Peyer's patch (tissue), 4 donors: ENCODE measurements at regions not wholly inside any gene's neighbourhood (a gene's known extent, or its start where the extent isn't known, plus 50 kb on each side); places are given as distances from the start of the nearest gene placed in this dataset.
"Not testable (repeated sequence)": the region's sequence is repeated elsewhere in the genome, so short reads cannot be mapped to it uniquely, and the experiment has no call there.

Source experiments
- CTCF ChIP-seq, 6 experiments: fragments of 450-650 bp in 4 of 6; fragments of 200-600 bp in 2 of 6; sonication (generic) in 1 of 6; IDR thresholded peaks; one replicate each; pipeline ENCODE4 v1.5.1; 2017 to 2019; ENCODE audit warnings: antibody characterized with exemption in 6 of 6, mild to moderate bottlenecking in 3 of 6, moderate library complexity in 1 of 6
- POLR2A ChIP-seq, 2 donors: fragments of 450-650 bp; IDR thresholded peaks; one replicate each; pipeline ENCODE4 v1.5.1; 2017; ENCODE audit warnings: antibody characterized with exemption in 2 of 2, mild to moderate bottlenecking in 2 of 2, moderate library complexity in 2 of 2

GRCh38 chr14:22344209-22344608 is 244.8 kb downstream of the DAD1 start:
- not testable (repeated sequence) for TF ChIP-seq CTCF, POLR2A (IDR thresholded peaks at IDR 0.05)
